HG03558 (cell line): ENCODE measurements at regions not wholly inside any gene's neighbourhood (a gene's known extent, or its start where the extent isn't known, plus 50 kb on each side); places are given as distances from the start of the nearest gene placed in this dataset.

Source experiments
- ATAC-seq: cut with Tn5 transposase; IDR thresholded peaks from one replicate; pipeline ENCODE4 v1.9.1; 2021; ENCODE audit warnings: moderate number of reproducible peaks; ENCODE audit not compliant: unreplicated experiment; ENCODE audit errors: extremely low read depth

DNA sequence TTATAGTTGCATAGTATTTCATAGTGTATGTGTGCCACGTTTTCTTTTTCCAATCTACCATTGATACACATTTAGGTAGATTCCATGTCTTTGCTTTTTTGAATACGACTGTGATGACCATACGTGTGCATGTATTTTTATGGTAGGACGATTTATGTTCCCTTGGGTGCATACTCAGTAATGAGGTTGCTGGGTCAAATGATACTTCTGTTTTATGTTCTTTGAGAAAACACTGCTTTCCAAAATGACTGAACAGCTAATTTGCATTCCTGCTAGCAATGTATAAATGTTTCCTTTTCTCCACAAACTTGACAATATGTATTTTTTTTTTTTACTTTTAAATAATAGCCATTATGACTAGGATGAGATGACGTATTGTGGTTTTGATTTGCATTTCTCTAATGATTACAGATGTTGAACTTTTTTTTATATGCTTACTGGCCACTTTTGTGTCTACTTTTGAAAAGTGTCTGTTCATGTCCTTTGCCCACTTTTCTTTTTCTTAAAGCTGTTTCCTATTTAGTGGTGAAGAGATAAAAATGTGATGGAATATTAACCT lies 969.5 kb upstream of the NDST4 start:
- ATAC-seq: no peak

DNA sequence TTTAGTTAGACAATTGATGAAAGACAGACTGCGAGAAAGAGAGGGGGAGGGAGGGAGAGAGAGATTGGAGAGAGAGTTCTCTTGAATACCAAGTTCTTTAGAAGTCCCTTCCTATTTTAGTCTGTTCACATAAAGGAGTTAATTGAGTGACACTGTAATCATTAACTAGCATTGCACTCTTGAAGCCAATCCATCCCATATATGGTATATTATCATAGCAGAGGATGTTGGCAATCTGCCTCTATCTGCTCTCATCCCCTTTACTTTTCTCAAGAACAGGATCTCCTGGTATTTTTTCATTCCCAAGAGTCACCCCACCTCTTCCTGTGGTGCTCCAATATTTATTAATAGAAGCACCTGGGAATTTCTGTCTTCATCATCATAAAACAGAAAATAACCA lies 959.6 kb upstream of the NDST4 start:
- no peak for ATAC-seq

DNA sequence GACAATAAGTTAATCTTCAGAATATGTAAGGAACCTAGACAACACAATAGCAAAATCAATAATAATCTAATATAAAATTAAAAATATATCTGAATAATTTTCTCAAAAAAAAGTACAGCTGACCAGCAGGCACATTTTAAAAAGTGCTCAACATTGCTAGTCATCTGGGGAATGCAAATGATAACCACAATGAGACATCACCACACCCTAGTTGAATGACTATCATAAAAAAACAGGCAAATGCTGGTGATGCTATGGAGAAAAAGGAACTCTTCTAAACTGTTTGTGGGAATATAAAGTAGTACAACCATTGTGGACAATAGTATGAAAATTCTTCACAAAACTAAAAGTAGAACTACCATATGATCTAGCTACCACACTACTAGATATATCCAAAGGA lies 956.9 kb upstream of the NDST4 start:
- ATAC-seq: no peak

DNA sequence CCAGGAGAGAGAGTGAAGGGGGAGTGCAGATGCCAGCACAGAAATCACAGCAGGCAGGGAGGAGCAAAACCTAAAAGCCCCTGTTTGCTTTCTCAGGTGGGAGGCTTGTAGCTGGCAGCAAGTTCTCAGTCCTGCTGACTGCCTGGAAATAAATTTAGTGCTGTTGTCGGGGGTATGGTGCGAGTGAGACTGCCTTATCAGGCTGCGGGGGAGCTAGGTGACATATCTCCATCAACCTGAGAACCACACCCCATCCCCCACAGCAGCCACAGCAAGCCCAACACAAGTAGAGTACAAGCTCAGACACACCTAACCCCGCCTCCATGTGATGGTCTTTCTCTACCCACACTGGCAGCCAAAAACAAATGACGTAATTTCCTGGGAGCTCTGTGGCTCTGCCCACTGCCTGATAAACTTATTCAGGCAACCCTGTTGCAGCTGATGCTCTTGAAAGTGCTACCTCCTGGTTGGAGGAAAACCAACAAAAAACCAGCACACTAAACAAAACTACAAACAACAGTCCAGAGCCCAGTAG lies 953.4 kb upstream of the NDST4 start:
- no peak for ATAC-seq

DNA sequence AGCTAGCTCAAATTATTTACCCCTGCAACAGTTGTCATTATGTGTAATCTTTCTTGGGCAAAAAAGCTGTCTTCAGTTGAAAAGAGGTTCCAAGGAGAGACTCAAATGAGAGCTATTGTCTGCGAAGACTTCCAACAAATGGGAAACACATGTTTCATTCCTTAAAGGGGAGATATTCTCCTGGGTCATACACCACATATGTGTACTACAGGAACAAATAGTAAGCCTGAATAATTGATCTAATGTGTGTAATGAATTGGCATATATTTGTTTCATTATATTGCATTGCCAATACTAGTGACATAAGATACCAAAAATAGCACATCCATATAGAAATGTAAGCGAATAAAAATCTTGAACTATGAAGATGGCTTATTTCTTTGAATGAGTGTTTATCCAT lies 950.9 kb upstream of the NDST4 start:
- no peak for ATAC-seq

DNA sequence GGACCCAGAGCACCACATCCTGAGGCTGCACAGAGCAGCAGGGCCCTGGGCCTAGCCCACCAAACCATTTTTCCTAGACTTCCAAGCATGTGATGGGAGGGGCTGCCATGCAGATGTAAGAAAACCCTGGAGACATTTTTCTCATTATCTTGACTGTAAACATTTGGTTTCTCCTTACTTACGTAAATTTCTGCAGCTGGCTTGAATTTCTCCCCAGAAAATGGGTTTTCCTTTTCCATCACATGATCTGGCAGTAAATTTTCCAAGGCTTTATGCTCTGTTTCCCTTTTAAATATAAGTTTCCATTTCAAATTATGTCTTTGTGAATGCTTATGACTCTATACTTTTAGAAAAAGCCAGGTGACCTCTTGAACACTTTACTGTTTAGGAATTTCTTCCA lies 945.9 kb upstream of the NDST4 start:
- no peak for ATAC-seq

DNA sequence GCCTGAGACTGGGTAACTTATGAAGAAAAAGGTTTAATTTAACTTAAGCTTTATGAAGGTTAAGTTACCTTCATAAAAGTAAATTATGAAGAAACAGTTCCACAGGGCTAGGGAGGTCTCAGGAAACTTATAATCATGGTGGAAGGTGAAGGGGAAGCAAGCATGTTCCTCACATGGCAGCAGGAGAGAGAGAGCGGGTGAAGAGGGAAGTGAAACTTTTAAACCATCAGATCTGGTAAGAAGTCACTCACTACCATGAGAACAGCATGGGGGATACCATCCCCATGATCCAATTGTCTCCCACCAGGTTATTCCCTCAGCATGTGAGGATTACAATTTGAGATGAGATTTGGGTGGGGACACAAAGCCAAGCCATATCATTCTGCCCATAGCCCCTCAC lies 944.7 kb upstream of the NDST4 start:
- no peak for ATAC-seq

DNA sequence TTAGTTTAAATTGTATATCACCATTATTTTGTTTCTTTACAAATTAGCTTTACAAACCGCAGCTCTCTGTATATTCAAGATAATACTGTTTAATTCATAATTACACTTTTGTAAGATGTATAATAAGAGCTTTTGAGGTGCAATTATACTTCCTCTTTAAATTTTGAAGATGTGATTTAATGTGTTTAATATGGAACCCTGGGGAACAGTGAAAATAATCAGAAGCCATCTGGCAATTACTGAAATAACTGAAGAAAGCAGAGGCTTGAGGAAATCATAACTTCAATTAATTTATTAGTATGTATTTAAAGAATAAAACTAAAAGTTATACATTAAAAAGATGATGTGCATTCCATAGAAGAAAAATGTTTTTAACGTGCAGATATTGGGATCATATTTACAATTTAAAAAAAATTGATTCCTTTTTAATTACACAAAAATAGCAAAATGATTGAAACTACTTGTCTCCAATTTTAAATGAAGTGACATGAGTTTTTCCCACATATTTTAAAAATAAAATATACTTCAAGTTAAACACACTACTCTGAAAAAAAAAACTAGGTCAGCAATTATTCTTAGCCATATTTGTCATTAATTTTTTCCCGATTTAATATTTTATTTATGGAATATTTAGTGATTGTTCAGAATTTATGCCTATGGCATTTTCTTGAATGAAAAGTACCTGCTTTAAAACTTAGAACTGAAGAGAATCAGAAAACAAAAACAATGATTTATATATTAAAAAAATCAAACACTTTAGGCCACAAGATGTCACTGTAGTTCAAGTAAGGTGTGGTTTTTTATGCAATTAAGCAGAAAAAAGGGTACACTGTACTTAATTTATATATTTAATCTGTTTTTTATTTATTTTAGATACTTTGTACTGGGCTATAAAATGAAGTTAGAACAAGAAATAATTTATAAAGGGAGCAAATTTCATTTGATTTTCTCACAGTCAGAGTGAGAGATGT lies 942.7 kb upstream of the NDST4 start:
- ATAC-seq: no peak

DNA sequence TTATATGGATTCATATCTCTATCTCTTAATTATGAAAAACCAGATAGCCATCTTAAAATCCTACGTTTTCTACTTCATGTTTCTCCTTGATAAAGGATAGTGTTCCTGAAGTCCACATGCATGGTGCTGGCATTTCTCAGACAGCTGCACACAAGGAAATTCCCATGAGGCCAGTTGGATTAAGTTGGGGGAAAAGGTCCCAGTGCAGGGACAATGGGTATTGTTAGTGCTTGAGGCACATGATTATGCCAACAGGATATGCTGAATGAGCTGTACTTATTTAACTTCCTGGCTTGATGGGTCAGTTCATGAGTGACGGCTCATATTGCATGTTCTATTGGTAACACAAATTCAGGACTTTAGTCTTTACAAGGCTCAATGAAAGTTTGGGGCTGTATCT lies 913.9 kb upstream of the NDST4 start:
- ATAC-seq: no peak

DNA sequence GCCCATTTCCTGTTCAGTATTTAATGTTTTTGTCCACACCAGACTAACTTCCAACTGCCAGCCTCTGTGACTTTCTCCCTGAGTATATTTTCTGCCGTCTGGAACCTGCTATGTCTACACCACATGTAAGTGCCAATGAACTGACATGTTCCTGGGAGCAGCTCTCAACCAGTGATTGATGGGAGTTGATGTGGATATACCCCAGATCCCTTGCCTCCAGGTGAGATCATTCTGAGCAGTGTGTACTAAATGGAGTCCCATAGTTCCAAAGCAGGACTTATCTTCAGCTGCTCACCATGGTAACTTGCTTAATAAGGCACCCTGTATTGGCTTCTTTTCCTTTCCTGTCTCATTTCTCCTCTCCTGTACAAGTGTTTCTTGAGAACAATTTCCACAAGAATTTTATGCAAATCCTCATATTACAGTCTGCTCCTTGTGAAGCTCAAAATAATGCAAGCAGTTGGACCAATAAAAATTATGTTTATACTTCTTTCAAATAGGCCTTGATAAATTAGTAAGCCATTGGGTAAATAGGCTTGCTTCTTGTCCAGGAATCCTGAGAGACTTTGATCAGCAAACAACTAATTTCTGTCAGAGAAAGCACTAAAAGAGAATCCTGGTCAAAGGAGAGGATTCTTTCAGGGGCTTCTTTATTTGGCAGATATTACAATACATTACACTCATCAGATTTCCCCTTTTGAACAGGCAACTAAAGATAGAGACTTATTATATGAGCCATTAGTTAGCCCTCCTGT lies 911.7 kb upstream of the NDST4 start:
- ATAC-seq: no peak

DNA sequence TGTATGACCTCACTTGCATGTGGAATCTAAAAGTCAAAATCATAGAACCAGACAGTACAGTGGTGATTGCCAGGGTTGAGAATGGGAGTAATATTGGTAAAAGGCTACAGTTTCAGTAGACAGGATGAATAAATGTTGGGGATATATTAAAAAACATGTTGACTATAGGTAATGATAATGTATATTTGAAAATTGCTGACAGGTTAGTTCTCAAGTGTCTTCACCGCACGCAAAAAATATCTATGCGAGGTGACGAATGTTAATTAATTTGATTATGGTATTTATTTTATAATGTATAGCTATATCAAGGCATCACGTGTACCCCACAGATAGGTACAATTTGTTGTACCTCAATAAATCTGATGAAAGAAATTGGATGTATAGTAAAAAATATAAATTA lies 909.6 kb upstream of the NDST4 start:
- no peak for ATAC-seq

DNA sequence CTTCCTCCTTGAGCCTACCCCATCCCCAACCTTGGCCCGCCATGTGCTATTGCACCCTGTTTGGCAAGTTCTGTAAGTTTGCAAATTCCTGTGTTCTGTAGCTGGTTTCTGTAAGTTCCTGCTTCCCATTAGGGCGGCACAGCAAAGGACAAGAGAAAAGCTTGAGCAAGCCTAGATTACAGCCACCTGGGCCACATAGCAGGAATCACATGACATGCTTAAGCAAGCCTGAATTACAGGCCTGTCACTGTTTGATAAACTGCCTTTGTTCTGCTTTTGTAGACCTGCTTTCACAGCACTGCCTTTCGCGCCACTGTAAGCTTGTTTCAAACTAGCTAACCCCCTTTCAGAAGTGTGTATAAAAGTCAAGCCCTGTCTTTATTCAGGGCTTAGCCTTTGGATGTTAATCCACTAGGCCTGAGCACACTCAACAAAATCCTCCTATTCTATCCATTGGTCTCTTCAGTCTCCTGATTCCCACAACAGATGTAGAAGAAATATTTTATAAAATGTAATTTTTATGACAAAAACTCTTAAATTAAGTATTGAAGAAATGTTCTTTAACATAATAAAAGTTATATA lies 906.8 kb upstream of the NDST4 start:
- ATAC-seq: no peak

DNA sequence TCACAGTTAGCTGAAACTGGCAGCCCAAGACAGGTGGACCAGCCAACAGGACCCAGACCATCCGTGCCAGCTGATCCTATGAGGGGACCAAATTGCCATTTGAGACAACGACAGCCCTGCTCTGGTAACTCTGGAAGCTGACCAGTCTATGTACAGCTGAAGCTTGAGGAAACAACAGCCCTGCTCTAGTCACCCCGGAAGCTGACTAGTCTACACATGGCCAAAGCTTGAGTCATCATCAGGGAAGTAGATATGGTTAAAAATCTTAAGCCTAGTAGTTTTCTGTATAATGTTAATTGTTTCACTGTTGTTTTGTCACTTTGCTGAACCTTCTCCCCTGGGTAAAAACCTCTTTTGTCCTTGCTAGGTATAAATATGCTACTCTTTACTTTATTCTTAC lies 905.4 kb upstream of the NDST4 start:
- ATAC-seq: no peak

DNA sequence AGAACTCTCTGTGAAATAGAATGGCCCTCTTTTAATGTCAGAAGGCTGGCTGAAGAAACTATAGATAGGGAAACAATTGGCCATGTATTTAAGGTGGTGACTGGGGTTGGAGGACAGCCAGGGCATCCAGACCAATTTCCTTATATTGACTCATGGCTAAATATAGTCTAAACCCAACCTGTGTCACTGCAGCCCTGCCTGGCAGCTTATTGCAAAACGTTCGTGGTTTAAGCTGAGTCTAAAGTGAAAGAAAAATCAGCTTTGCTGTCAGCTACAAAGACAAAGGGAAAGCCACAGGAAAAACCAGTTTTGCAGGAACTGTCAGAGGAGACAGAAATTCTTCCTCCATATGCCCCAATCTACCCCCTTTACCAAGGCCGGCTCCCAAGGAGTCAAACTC lies 902.8 kb upstream of the NDST4 start:
- ATAC-seq: no peak

DNA sequence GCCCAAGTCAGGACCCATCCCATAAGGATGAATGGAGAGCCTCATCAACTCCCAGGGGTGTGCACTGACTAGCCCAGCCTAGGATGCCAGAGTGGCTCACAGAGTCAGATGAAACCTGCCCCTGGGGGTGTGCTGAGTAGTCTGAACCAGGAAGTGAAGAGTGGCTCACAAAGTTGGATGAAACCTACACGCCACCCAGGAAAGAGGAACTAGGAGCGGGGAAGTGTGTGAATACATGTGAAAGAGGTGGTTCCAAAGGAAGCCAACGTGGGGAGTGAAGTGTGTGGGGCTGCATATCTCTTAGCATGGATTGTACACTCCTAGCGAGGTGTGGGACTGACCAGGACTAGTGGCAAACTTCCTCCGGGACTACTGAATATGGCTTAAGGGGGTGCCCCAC lies 902.1 kb upstream of the NDST4 start:
- ATAC-seq: no peak

DNA sequence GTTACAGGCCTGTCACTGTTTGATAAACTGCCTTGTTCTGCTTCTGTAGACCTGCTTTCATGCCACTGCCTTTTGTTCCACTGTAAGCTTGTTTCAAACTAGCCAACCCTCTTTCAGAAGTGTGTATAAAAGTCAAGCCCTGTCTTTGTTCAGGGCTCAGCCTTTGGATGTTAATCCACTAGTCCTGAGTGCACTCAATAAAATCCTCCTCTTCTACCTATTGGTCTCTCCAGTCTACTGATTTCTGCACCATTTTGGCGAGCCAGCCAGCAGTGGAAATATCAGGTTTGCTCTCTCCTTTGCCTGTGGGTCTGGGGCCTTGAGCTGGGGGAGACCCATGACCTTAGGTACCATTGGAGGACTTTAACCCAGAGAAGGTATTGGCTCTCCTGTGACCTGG lies 901.6 kb upstream of the NDST4 start:
- ATAC-seq: no peak

DNA sequence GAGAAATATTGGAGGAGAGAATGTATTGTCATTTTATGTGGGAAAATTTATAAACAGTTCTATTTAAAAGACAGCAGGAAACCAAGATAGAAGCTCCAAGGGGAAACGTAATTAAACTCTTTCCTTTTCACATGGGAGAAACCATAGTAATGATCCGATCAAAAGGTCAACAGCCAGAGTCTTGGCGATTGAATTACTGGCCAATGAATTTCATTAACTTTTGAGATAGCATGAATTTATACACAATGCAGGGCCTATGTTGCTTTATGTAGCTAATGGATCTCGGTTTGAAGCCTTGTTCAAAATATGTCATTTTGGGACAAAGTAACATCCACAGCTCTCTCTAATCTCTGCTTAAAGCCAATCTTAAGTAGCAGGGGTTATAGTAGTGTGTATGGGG lies 897.5 kb upstream of the NDST4 start:
- no peak for ATAC-seq

DNA sequence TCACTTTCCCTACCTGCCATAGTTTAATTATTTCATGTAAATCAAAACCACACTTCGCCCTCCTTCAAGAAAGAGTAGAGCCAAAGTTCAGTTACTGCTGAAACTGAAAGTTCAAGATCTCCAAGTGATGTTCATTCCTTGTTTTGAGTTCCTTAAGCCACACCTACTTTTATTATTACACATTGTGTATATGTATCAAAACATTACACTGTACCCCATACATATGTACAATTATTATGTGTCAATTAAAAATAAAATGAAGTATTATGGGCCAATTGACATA lies 892.3 kb upstream of the NDST4 start:
- no peak for ATAC-seq

DNA sequence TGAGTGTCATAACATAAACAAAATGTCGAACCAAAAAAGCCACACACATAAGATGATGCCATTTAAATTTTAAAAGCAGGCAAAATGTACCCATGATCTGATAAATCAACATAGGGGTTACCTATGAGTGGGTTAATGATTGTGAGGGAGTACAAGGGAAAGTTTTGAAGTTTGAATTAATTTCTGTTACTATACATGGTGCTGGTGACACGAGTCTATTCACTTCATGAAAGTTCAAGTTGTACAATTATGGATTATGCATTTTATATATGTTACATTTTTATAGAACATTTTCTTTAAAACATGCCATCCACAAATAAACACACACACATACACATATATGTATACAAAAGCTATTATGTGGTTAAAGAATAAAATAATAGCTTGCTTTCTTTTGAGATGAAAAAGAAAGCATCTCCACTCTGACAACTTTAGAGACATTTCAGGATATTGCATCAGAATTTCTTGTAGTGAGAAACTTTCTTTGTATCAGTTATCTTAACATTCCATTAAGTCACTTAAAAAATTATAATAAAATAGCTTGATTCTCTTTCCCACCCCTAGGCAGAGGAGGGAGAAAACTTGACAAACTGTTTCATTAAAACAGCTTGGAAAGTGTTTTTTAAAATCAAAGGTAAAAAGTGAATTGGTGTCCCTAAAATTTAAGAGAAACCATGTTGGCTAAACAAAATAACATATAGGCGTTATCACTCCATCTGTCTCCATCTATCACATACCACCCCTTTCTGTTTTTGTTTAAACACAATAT lies 891.8 kb upstream of the NDST4 start:
- no peak for ATAC-seq

DNA sequence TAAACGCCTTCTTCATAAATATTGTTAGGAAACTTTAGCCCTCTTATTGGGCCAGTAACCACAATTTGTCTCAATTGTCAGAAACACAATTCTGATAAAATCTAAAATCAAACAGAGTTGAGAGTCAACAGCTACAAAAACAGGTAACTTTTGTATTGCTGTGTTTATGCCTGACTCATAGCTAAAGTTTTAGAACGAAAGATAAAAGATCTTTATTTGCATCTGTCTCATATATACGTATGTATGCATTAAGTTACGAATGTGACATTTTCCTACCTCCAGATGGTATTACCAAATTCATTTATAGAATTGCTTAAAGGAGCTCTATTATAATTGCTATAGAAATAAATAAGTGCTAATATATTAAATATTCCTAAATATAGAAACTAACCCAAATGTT lies 887.9 kb upstream of the NDST4 start:
- ATAC-seq: no peak
